ENCODE measurements at regions not wholly inside any gene's neighbourhood (a gene's known extent, or its start where the extent isn't known, plus 50 kb on each side); places are given as distances from the start of the nearest gene placed in this dataset.

- TF ChIP-seq CTCF (IDR thresholded peaks at IDR 0.05) (no peak), ZFX (IDR thresholded peaks at IDR 0.05; ENCODE audit: borderline replicate concordance) (no peak)
Observed at GRCh38 chr10:123606955-123607354, 59.2 kb upstream of the GPR26 start.
